Uterus (tissue), 3 donors: ENCODE measurements at regions not wholly inside any gene's neighbourhood (a gene's known extent, or its start where the extent isn't known, plus 50 kb on each side); places are given as distances from the start of the nearest gene placed in this dataset.

Experiments used
- DNase-seq, 2 donors: peaks; one replicate each; pipeline ENCODE4 v3.0.0-alpha.2; 2019 to 2020
- H3K27ac ChIP-seq, 2 donors: fragments of 200-600 bp; sonication (generic); 1 replicate in 1 of 2; 2 replicates in 1 of 2; pipeline ENCODE4 v1.5.1; 2016 to 2018
- H3K27me3 ChIP-seq, 2 donors: fragments of 200-600 bp; sonication (generic); one replicate each; pipeline ENCODE4 v1.5.1; 2018 to 2019; ENCODE audit warnings: control low read depth in 1 of 2
- H3K36me3 ChIP-seq, 2 donors: fragments of 200-600 bp; sonication (generic); one replicate each; pipeline ENCODE4 v1.5.1; 2019; ENCODE audit warnings: control low read depth in 1 of 2
- H3K4me1 ChIP-seq, 2 donors: fragments of 200-600 bp; sonication (generic); one replicate each; pipeline ENCODE4 v1.5.1; 2018 to 2019; ENCODE audit warnings: control low read depth in 1 of 2
- H3K4me3 ChIP-seq, 2 donors: fragments of 200-600 bp; sonication (generic); 1 replicate in 1 of 2; 2 replicates in 1 of 2; pipeline ENCODE4 v1.5.1; 2018 to 2019; ENCODE audit warnings: mild to moderate bottlenecking in 1 of 2
- H3K9me3 ChIP-seq, 2 donors: fragments of 200-600 bp; sonication (generic); one replicate each; pipeline ENCODE4 v1.5.1; 2019; ENCODE audit warnings: control low read depth in 1 of 2
- CTCF ChIP-seq, 4 experiments: fragments of 200-600 bp in 2 of 4; fragments of 450-650 bp in 2 of 4; sonication (generic) in 2 of 4; IDR thresholded peaks; one replicate each; pipeline ENCODE4 v1.5.1; 2016 to 2019; ENCODE audit warnings: antibody characterized with exemption in 4 of 4, mild to moderate bottlenecking in 2 of 4, moderate library complexity in 1 of 4
- POLR2A ChIP-seq, 2 donors: fragments of 450-650 bp; IDR thresholded peaks; one replicate each; pipeline ENCODE4 v1.6.1; 2016; ENCODE audit warnings: antibody characterized with exemption in 2 of 2, mild to moderate bottlenecking in 1 of 2, moderate library complexity in 1 of 2
- intact Hi-C: fragments of 100-400 bp; cut with DNase I; formaldehyde crosslinking; loops from one replicate; pipeline ENCODE4 v1.15.1; 2023; ENCODE audit warnings: low total_unique reads
- donor health status: DM: yes; HTN: yes; CAD: no.

- no peaks in the 10 kb centered on the region for H3K4me1 ChIP-seq
- no peak for DNase-seq
- no peak overlapping the region for H3K4me3 ChIP-seq
- TF ChIP-seq POLR2A (IDR thresholded peaks at IDR 0.05) (no peak), CTCF (IDR thresholded peaks at IDR 0.05) (no peak)
- H3K36me3 ChIP-seq = no peaks in the 10 kb centered on the region
- intact Hi-C loops = no loop called here
- H3K27me3 ChIP-seq = no peaks in the 10 kb centered on the region
- no peak overlapping the region for H3K27ac ChIP-seq
- H3K9me3 ChIP-seq = no peaks in the 10 kb centered on the region
Measured at GRCh38 chr22:48154943-48155240, 1392.4 kb downstream of the TBC1D22A start.

GRCh38 chr22:48154169-48154942 lies 1391.9 kb downstream of the TBC1D22A start:
- Histone ChIP-seq H3K4me3 (no peak overlapping the region), H3K9me3 (no peaks in the 10 kb centered on the region), H3K36me3 (no peaks in the 10 kb centered on the region), H3K27ac (no peak overlapping the region), H3K4me1 (no peaks in the 10 kb centered on the region), H3K27me3 (no peaks in the 10 kb centered on the region)
- TF ChIP-seq POLR2A (IDR thresholded peaks at IDR 0.05) = no peak
- TF ChIP-seq CTCF (IDR thresholded peaks at IDR 0.05) = no peak
- DNase-seq = no peak
- intact Hi-C loops = no loop called here

GRCh38 chr22:48153726-48154125 lies 1391.3 kb downstream of the TBC1D22A start:
- Histone ChIP-seq H3K27me3 (no peaks in the 10 kb centered on the region), H3K4me3 (no peak overlapping the region), H3K4me1 (no peaks in the 10 kb centered on the region), H3K9me3 (no peaks in the 10 kb centered on the region), H3K36me3 (no peaks in the 10 kb centered on the region), H3K27ac (no peak overlapping the region)
- DNase-seq = no peak
- intact Hi-C loops = no loop called here
- TF ChIP-seq CTCF (IDR thresholded peaks at IDR 0.05) = no peak
- TF ChIP-seq POLR2A (IDR thresholded peaks at IDR 0.05) = no peak

GRCh38 chr22:48152916-48153315 lies 1390.5 kb downstream of the TBC1D22A start:
- no peak for DNase-seq

More at GRCh38 chr22:48152916-48153315, 1390.5 kb downstream of the TBC1D22A start:
- no peak overlapping the region for H3K4me3 ChIP-seq
- no peaks in the 10 kb centered on the region for H3K9me3 ChIP-seq
- H3K4me1 ChIP-seq = no peaks in the 10 kb centered on the region
- no peak overlapping the region for H3K27ac ChIP-seq
- H3K36me3 ChIP-seq = no peaks in the 10 kb centered on the region
- no peaks in the 10 kb centered on the region for H3K27me3 ChIP-seq
- no peak for TF ChIP-seq CTCF (IDR thresholded peaks at IDR 0.05)
- no peak for TF ChIP-seq POLR2A (IDR thresholded peaks at IDR 0.05)
- intact Hi-C loops = no loop called here
